AG09319 (cell line): ENCODE measurements at regions not wholly inside any gene's neighbourhood (a gene's known extent, or its start where the extent isn't known, plus 50 kb on each side); places are given as distances from the start of the nearest gene placed in this dataset.
"Not testable (repeated sequence)": the region's sequence is repeated elsewhere in the genome, so short reads cannot be mapped to it uniquely, and the experiment has no call there.

Source experiments
- DNase-seq: peaks from one replicate; pipeline ENCODE4 v3.0.0-alpha.2; 2010; ENCODE audit warnings: low read depth; ENCODE audit errors: extremely low read depth
- CTCF ChIP-seq: IDR thresholded peaks from 2 replicates; pipeline ENCODE4 v1.5.1; 2011; ENCODE audit warnings: low read depth, mild to moderate bottlenecking, inconsistent platforms, low read length, moderate library complexity

- TF ChIP-seq CTCF = no peak
- DNase-seq = no peak
Measured at GRCh38 chr7:109549471-109550193, 980.0 kb downstream of the DNAJB9 start.

- DNase-seq = no peak
- no peak for TF ChIP-seq CTCF
Measured at GRCh38 chr7:109552017-109552416, 982.3 kb downstream of the DNAJB9 start.

- no peak for TF ChIP-seq CTCF
- DNase-seq = no peak
Measured at GRCh38 chr7:109577265-109577664, 1007.6 kb downstream of the DNAJB9 start.

- DNase-seq = no peak
- no peak for TF ChIP-seq CTCF
Measured at GRCh38 chr7:109579901-109580300, 1010.2 kb downstream of the DNAJB9 start.

GRCh38 chr7:109582211-109582610 is 1012.5 kb downstream of the DNAJB9 start:
- TF ChIP-seq CTCF = no peak
- DNase-seq = no peak

- not testable (repeated sequence) for DNase-seq
Measured at GRCh38 chr7:109596948-109597347, 1027.3 kb downstream of the DNAJB9 start.

GRCh38 chr7:109611656-109612055 is 1042.0 kb downstream of the DNAJB9 start:
- DNase-seq = no peak
- TF ChIP-seq CTCF = no peak

- no peak for TF ChIP-seq CTCF
- no peak for DNase-seq
Measured at GRCh38 chr7:109616551-109617069, 1046.9 kb downstream of the DNAJB9 start.
